Astrocyte (in vitro differentiated cells and primary cell): ENCODE measurements at regions not wholly inside any gene's neighbourhood (a gene's known extent, or its start where the extent isn't known, plus 50 kb on each side); places are given as distances from the start of the nearest gene placed in this dataset.

ENCODE experiments used
- CTCF ChIP-seq: IDR thresholded peaks from 2 replicates; pipeline ENCODE4 v1.5.1; 2011; ENCODE audit warnings: low read depth, mild to moderate bottlenecking, inconsistent platforms, low read length, moderate library complexity; ENCODE audit not compliant: insufficient read depth
- EZH2 ChIP-seq: IDR thresholded peaks from 2 replicates; pipeline ENCODE4 v1.6.1; 2012; ENCODE audit warnings: mild to moderate bottlenecking, low read length, inconsistent platforms; ENCODE audit not compliant: insufficient read depth

- no peak for TF ChIP-seq CTCF
- TF ChIP-seq EZH2, result no peak
Observed at GRCh38 chr5:68647743-68648142, 432.2 kb downstream of the PIK3R1 start.
